Lower leg skin (tissue), 3 donors: ENCODE measurements at regions not wholly inside any gene's neighbourhood (a gene's known extent, or its start where the extent isn't known, plus 50 kb on each side); places are given as distances from the start of the nearest gene placed in this dataset.

Experiments used
- CTCF ChIP-seq, 3 donors: fragments of 450-650 bp; IDR thresholded peaks; one replicate each; pipeline ENCODE4 v1.5.1; 2016; ENCODE audit warnings: antibody characterized with exemption in 3 of 3, mild to moderate bottlenecking in 3 of 3, moderate library complexity in 2 of 3
- POLR2A ChIP-seq, 2 donors: fragments of 450-650 bp; IDR thresholded peaks; one replicate each; pipeline ENCODE4 v1.6.1; 2016 to 2017; ENCODE audit warnings: antibody characterized with exemption in 2 of 2, mild to moderate bottlenecking in 1 of 2, moderate library complexity in 1 of 2

DNA sequence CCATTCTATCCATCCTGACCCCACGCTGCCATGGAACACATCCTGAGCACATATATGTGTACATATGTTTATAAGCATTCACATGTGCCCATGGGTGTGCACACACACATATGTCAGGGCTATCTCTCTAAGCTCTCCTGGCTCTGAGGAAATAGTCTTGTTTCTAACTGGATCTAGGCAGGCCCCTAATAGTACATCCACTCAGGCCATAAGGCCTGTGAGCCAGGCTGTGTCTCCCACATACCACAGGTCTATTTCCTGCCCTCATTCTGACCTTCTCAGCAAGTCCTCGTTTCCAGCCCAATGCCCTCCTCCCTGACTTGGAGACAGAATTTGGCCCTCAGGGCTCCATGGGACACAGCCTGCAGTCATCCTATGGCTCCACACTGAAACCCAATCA, 284.8 kb upstream of the CTNNB1 start:
- TF ChIP-seq CTCF (IDR thresholded peaks at IDR 0.05), result no peak
- TF ChIP-seq POLR2A (IDR thresholded peaks at IDR 0.05), result no peak
